Panc1 (cell line): ENCODE measurements at regions not wholly inside any gene's neighbourhood (a gene's known extent, or its start where the extent isn't known, plus 50 kb on each side); places are given as distances from the start of the nearest gene placed in this dataset.

Experiments
- SIN3A ChIP-seq: IDR thresholded peaks from 2 replicates; pipeline ENCODE4 v1.6.1; 2012; ENCODE audit warnings: low read depth, mild to moderate bottlenecking, low read length, moderate library complexity, borderline replicate concordance; ENCODE audit not compliant: insufficient read depth
- TCF7L2 ChIP-seq: IDR thresholded peaks from 2 replicates; pipeline ENCODE4 v1.6.1; 2011; ENCODE audit warnings: mild to moderate bottlenecking, low read depth, low read length, inconsistent platforms

DNA sequence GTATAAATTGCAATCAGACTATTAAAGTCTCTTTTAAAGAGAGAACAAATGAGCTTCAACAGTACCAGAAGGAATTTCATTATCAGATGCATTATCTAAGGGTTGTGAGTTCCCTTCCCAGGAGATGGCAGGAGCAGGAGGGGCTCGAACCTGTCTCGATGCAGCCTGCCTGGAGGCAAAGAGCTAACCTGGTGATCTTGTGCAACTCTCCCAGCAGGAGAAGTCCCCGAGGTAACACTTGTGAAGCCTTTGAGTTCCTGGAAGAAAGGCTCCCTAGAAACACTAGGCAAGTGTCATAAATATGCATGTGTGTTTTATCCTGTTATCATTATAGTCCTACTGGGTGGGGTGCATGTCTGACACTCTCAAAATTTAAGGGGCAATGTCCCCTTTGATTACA lies 232.2 kb upstream of the ARID1B start:
- TF ChIP-seq SIN3A (no peak), TCF7L2 (no peak)
